IPS-NIHi7 (cell line): ENCODE measurements at regions not wholly inside any gene's neighbourhood (a gene's known extent, or its start where the extent isn't known, plus 50 kb on each side); places are given as distances from the start of the nearest gene placed in this dataset.
A peak's percentile ranks its signal among the peaks of the same experiment; 100 is the strongest.
"Not testable (repeated sequence)": the region's sequence is repeated elsewhere in the genome, so short reads cannot be mapped to it uniquely, and the experiment has no call there.

Experiments used
- DNase-seq: peaks from one replicate; pipeline ENCODE4 v3.0.0; 2012; ENCODE audit warnings: mixed read lengths; ENCODE audit errors: extremely low spot score

DNA sequence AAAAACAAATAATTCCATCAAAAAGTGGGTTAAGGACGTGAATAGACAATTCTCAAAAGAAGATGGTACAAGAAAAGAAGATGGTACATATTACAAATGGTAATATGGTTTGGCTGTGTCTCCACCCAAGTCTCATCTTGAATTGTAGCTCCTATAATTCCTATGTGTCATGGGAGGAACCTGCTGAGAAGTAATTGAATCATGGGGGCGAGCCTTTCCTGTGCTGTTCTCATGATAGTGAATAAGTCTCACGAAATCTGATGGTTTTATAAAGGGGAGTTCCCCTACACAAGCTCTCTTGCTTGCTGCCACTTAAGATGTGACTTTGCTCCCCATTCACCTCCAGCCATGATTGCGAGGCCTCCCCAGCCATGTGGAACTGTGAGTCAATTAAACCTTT is 172.9 kb downstream of the C11orf91 start:
- not testable (repeated sequence) for DNase-seq

DNA sequence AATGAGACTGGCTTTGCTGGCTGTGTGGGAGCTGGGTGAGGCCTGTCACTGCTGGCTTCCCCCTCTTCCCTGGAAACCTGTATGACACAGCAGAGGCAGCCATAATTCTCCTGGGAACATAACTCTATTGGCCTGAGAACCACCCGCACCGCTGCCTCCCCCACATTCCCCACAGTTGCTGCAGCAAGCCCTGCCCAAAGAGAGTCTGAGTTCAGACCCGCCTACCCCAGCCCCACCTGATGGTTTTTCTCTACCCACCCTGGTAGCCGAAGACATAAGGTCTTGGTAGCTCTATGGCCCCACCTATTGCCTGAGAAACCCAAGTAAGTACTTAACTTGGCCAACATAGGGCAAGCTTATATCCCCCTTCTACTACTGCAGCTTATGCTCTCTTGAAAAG is 174.8 kb downstream of the C11orf91 start:
- no peak for DNase-seq

DNA sequence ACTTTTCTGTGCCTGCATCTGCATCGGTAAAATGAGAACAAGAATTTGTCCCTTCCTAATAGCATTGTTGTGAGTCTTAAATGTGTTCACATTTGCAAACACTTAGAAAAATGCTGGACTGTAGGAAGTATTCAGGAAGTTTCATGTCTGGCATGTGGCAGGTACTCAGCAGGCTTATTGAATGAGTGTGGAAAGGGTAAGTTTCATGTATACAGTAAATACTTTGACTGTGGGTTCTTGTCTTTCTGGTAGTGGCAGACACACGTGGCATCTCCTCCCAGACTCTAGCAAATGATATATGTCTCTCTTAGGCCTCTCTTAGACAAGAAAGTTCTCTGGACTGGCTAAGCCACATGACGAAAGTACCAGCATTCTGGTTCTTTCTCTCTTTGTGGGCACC is 179.2 kb downstream of the C11orf91 start:
- no peak for DNase-seq

DNA sequence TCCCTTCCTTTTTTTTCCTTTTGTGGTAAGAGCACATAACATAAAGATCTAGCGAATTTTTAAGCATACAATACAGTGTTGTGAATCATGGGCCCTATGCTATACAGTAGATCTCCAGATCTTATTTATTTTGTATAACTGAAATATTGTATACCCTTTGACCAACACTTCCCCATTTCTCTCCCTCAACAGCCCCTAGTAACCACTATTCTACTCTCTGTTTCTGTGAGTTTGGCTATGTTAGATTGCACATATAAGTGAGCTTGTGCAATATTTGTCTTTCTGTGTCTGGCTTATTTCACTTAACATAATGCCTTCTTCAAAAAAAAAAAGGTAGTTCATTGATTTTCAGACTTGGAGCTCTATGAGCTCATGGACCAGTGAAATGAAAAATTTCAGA is 180.5 kb downstream of the C11orf91 start:
- no peak for DNase-seq

DNA sequence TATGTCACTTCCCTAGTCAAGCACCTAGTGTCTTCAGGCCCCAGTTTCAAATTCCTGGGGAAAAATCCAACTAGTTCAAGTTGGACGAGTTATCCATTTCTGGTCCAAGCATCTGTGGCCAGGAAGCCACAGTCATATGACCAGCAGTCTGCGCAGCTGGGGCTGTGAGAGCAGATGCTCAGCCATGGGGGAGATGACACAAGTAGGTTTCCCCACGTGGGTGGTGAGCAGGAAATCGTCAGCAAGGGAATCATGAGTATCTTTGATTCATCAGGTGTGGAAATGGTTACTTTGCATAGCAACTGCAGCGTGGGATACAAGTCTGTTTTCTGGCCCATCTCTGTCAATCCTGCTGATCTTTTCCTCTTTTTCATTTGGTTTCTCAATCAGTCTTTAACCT is 185.3 kb downstream of the C11orf91 start:
- DNase-seq = no peak

DNA sequence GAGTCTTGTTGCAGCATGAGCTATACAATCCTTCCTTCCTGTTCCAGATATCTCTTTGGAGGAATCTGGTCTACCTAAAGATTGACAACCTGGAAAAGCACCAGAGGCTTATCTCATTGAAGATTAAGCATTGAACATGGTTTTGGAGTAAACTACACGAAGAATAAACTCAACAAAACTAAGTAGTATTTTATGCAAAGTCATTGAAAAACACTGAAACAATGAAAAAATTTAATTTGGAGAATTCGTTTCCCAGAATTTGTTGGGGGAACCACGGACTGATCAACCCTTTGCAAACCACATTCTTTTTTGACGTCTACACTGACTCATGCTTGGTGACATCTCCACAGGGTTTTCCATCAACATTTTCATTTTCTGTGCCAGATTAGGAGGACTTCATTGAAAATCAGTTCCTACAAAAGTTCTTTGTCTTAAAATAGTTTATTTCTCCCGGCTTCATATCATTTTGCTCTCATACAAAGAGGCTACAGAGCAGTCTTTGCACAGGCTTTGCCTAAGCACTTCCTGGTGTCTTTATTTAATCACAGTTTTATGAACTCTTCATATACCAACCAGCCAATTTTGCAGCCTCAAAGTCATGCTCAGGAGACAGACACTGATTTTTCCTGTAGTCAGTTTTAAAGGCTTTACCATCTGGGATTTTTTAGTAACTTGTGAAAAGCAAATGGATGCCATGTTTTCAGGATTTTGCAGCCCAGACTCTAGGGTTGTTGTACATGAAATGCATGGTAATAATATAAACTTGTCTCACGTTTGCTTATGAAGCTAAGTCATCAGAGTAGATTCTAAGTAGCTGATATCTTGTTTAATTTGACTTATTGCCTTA is 186.3 kb downstream of the C11orf91 start:
- DNase-seq = no peak

DNA sequence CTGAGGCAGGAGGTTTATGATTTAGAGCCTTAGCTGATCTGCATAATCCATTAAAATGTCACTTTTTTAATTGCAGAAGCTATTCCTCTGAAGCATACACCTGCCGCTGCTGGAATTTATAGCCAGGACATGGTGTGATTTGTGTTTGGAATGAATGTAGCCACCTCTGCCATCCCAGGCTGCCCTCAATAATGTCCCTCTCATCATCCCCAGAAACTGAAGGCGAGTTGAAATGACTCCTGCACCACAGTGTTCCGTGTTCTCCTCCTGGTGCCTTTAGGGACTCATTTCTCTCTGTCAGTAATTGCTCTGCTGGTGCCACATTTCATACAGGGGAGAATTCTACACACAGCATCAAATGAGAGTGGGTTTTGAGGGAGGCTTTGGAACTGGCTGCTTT is 191.0 kb downstream of the C11orf91 start:
- DNase-seq = no peak

DNA sequence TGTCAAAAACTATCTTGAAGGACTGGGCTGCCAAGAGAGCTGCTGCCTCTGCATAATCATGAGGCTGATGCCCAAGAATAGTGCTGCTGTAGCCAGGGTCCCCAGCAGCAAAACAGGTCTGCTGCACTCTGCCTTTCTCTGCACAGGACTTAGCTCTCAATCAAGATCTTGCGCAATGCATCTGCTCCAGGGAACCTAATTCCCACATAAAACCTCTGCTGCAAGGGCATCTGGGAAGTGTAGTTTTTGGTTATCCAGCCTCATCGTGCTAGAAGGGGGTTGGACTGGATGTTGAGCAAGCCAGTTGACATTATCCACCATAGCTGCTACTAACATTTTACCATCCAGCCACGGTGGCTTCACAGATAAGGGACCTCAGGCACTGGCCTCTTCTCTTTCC is 192.7 kb downstream of the C11orf91 start:
- DNase-seq = peak; percentile 28

DNA sequence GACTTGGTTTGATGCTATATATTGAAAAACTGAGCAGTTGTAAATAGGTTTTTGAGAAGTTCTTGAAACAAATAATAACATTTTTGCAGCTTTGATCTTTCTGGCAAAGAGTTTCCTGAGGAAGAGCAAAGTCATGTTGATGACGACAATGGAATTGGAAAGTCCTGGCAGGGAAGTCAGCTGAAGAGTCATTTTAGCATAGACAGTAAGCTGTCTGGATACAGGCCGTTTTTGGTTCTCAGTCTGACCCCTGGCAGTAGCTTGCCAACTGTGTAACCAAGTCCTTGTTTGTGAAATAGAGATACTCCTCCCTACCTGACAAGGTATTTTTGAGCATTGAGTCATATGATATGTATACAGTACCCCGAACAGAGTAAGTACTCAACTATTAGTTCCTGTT is 193.3 kb downstream of the C11orf91 start:
- DNase-seq = no peak

DNA sequence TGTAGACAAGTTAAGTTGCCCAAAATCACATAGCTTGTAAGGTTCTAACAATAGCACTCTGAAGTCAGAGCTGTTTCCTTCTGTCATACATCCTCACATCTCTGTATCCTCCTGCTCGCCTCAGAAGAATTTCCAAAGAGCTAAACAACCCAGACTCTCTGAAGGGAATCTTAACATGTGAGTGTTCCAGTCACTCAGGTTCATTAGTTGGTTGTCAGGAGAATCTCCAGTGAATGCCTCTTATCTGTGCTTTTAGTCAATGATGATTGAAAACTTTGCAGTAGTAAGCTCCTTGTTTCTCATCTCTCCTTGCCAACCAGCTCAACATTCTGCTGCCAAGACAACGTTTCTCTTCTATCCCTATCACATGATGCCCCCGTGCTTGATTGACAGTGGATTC is 195.5 kb downstream of the C11orf91 start:
- DNase-seq = no peak

DNA sequence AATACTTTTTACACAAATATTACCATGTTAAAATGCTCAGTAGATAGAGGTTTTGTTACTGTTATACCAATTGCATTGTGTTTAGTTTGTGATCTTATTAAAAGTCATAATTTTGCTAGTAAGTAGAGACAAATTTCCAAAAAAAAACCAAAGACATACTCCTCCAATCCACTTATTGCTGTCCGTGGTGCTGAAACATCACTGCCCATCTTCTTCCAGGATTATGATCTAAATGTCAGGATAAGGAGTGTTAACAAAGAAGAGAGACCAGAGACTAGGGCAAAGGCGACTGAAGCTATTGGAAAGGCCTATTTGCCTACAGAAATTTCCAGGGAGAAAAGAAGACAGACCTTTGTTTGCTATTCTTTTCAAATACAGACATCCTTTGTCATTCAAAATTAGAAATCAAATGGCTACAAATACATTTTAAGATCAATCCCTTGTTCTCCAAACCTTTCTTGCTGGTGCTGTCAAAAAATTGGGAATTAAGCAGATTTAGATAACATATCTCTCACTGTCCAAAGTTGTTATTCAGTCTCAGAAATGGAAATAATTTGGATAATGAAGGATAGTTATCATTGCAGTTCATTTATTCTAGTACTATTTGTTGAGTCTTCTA is 199.7 kb downstream of the C11orf91 start:
- DNase-seq = peak; percentile 30

DNA sequence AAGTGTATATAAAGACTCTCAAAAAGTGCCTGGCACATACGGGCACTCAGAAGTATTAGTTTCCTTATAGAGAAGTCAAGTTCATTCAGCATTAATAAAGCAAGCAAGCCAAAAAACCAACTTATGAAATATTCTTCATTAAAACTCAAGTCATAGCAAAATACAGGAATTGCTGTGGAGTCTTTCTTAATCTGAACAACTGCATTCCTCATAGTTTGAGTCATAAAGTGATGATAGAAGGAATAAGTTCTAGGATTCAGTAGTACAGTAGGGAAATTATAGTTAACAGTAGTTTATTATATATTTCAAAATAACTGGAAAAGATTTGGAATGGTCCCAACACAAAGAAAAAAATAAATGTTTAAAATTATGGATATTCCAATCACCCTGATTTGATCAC is 200.3 kb downstream of the C11orf91 start:
- no peak for DNase-seq

DNA sequence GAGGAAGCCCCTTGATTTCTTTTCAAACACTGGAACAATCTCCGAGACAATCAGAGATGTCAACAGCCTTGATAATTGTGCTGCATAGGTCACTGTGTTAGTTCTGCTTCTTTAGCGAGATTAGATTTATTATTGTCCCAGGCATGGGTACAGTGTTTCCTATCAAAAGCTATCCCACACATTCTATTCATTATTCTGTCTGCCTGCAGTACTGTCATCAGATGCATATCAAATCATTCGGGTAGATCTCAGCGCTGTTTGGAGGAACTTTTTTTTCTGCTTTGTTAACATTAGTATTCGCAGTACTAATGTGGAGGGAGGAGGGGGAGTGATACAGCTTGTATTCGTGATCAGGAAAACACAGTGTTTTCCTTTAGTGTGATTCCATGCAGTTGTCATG is 208.0 kb downstream of the C11orf91 start:
- DNase-seq = no peak

DNA sequence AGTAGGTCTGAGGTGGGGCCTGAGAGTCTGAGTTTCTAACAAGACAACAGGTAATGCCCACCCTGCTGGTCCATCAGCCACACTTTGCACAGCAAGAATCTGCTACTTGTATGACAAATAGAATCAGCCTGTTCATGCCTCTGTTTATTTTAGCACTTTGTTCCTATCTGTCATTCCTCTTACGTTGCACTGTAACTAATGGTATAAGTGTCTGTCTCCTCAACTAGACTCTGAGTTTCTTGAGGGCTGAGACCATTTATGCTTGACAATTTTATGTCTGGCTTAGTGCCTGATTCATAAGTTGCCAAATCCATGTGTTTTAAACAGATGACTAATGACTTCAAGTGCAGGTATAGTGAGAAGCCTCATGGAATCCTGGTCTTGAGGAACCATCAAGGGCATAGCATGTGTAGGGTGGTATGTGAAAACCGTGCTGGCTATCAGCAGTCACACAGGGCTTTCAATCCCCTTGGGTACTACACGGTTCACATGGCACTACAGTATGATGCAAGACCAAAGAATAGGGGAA is 209.7 kb downstream of the C11orf91 start:
- no peak for DNase-seq

DNA sequence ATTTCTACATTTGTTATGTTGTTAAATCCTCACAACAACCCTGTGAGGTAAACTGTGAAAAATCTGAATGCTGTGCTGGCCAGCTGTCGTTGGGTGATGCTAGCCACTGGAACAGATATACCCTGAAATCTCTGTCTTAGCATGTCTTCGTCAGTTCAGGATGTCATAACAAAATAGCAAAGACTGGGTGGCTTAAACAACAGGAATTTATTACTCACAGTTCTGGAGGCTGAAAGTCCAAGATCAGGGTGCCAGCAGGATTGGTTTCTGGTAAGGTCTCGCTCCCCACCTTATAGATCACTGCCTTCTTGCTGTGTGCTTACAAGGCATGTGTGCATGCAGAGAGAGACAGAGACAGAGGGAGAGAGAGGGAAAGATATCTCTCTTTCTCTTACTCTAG is 211.7 kb downstream of the C11orf91 start:
- DNase-seq = no peak

DNA sequence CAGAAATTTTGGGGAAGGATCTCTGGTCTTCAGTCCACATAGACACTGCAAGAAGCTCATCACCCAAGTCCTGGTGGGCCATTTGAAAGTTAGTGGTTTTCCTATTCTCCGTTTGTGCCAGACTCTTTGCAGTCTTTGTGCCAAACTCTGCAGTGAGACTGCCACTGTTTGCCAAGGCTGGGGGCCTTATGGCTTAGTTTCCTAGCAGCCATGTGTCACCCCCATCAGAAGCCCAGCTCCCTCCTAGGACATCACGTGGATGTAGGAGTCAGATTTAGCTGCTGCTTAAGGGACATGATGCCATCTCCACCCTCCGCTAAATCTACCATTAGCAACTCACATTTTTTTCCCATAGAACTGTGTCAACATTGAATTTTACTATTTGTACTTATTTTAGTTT is 220.0 kb downstream of the C11orf91 start:
- no peak for DNase-seq

DNA sequence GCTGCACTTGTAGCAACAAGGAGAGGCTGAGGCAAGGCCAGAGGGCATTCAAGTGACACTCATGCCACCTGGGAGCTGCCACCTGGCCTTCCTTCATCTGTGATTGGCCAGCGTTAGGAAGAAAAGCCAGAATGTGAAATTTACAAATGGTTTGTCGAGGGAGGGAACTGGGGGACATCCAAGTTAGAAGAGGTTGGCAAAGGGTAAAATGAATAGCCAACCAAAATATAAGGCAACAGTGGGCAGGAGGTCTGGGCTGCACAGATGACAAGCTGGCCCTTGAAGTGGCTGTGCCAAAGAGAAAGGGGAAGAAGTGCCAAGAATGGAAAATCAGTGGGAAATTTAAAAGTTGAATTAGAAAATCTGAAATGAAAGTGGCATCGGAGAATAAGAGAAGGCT is 221.4 kb downstream of the C11orf91 start:
- no peak for DNase-seq

DNA sequence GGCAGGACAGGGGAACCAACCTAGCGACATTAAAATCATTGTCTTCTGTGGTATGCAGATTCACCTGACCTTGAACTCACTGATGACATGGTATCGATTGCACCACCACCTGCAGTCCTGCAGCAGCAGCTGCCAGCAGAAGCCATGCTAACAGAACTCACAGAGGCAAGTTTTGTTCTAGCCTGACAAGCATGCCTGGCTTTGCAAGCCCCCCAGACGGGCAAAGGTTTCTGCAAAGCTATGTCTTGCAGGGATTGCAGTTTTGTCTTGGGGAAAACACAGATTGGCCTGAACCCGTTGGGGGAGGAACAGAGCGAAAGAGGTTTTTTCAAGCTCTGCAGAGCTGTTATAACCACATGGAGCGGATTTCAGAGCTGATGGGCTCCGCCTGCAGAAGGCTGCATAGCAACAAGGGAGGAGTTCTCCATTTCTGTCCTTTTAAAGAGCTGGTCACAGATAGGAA is 221.0 kb downstream of the HIPK3 start:
- DNase-seq = no peak

DNA sequence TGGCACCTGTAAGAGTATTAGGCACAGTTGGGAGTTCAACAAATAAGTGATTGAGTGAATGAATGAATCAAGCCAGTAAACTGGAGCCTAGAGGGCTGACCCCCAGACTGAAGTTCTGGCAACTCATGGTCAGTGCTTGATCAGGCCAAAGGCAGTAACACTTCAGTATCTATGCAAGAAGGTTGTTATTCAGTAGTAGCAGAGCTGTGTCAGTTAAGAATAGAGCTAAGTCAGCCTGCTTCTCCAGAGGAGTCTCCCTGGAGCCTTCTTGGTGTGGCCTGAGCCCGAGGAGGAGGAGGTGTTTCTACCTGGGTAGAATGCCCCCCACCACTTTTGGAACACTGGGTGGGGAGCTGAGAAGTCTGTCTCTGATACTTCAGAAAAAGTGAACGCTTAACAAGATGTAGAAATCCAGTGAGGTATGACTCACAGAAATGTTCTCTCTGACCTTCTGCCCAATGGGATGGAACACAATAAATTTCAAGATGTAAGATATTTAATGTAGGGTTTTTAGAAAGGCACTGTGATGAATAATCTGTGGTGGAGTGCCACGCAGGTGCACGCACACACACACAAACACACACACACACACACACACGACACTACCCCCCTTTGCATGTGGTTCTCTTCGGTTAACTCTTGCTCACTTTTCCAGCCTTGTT is 219.9 kb downstream of the HIPK3 start:
- no peak for DNase-seq

DNA sequence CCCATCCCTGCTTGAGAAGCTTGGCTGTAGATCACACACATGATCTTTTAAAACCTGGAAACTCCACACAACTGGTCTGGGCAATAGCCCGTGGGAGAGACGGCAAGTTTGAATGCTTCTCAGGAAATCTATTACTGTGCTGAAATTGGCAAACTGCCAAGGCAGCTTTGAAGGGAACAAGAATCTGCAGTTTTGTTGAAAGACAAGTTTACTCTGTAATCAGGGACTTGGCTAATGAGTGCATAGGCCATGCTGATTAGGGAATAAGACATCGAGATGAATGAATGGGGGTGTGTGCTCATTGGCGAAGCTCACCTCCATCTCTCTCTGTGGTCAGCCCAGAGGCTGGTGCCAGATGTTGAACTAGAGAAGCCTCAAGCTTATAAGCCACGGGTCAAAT is 218.8 kb downstream of the HIPK3 start:
- DNase-seq = no peak

DNA sequence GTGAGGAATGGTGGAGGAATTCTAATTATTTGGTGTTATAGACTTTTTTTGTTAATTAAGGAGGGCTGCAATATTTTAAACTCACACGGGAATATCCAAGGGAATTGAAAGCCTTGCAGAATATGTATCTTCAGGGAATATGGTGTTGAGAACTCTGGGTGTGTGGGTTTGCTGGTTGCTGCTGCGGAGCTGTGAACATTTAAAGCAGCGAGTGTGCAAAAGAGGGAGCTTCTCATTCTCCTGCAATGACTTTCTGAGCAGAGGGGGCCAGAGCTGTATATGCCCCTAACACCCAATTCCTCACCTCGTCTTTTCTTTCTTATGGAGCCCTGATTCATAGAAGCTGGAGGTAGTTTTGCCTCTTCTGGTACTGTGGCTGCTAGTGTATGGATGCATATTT is 217.7 kb downstream of the HIPK3 start:
- no peak for DNase-seq

DNA sequence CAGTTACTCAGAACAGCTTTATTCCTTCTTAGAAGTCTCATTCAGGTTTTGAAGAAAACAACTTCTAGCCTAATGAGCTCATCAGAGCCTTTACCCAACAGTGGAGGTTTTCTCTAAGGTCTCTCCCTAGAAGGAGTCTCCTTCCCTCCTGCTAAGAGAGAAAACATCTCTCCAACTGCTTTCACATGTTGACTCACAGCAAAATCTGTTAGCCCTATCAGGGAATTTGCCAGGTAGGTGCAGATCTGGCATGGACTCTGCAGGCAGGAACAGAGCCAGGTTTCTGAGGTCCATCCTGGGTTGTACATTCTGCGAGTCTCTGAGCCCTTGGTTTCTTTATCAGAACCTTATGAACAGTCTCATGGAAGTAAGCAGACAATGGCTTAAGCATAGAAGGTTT is 214.4 kb downstream of the HIPK3 start:
- DNase-seq = no peak

DNA sequence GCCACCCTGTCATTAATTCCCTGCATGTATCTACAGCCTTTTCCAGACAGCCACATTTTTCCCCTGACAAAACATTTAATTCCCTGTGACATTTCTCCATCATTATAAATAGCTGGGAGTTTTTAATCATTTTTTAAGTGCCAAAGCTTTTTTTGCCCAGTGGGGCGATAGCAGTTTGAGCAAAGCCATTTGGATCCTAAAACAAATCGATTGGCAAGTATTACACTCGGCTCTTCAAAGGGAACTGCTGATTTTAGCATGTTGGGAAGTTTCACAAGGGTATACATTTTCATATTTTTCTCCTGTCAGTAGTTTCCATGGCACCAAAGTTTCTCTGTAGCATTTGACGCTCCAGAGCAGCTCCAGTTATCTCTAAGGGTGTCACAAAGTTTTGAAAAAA is 210.8 kb downstream of the HIPK3 start:
- no peak for DNase-seq
